GM12891 (cell line): ENCODE measurements at regions not wholly inside any gene's neighbourhood (a gene's known extent, or its start where the extent isn't known, plus 50 kb on each side); places are given as distances from the start of the nearest gene placed in this dataset.

Experiments
- DNase-seq: peaks from one replicate; pipeline ENCODE4 v3.0.0; 2011; ENCODE audit warnings: low spot score; ENCODE audit not compliant: insufficient read length
- FAIRE-seq: peaks from 2 replicates; lab custom pipeline; 2011; peaks lifted over from hg19 to GRCh38; lab: Jason Lieb, UNC
- PAX5 ChIP-seq: IDR thresholded peaks from 2 replicates; pipeline ENCODE4 v1.6.1; 2011; ENCODE audit warnings: low read length, moderate library complexity, mild to moderate bottlenecking; ENCODE audit not compliant: insufficient read depth, severe bottlenecking
- POLR2A ChIP-seq: IDR thresholded peaks from 2 replicates; pipeline ENCODE4 v1.6.1; 2011; ENCODE audit warnings: low read depth, low read length, control low read depth
- POLR2AphosphoS5 ChIP-seq: IDR thresholded peaks from 2 replicates; pipeline ENCODE4 v1.6.1; 2011; ENCODE audit warnings: low read depth, low read length, control low read depth
- POU2F2 ChIP-seq: IDR thresholded peaks from 2 replicates; pipeline ENCODE4 v1.6.1; 2011; ENCODE audit warnings: low read depth, mild to moderate bottlenecking, control low read depth, low read length, moderate library complexity
- SPI1 ChIP-seq: IDR thresholded peaks from 2 replicates; pipeline ENCODE4 v1.6.1; 2011; ENCODE audit warnings: low read depth, low read length, control low read depth
- TAF1 ChIP-seq: IDR thresholded peaks from 2 replicates; pipeline ENCODE4 v1.6.1; 2011; ENCODE audit warnings: low read depth, low read length, control low read depth

GRCh38 chr5:124093658-124094057 is 581.7 kb downstream of the CSNK1G3 start:
- no peak for TF ChIP-seq POLR2AphosphoS5
- TF ChIP-seq PAX5 = no peak
- TF ChIP-seq SPI1 = no peak
- TF ChIP-seq POLR2A = no peak
- TF ChIP-seq POU2F2 = no peak
- no peak for TF ChIP-seq TAF1
- no peak for FAIRE-seq
- DNase-seq = no peak

DNA sequence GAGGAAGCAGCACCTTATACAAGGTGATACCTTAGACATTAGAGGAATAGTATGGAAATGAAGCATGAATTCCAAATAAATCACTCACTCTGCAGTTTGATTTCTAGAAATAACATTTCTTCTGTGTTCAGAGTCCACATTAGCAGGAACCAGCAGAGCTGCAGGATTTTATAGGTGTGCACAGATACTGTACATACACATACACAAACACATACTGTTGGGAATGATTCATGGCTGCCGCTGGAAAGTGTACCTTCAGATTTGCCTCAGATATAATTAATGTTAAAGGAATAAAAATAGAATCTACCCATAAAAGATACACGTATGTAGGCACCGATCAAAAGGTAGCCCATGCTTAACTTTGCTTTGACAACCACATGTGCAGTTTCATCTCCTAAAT is 578.1 kb downstream of the CSNK1G3 start:
- DNase-seq (no peak), FAIRE-seq (no peak)
- TF ChIP-seq POU2F2 (no peak), POLR2A (no peak), PAX5 (no peak), TAF1 (no peak), SPI1 (no peak), POLR2AphosphoS5 (no peak)

DNA sequence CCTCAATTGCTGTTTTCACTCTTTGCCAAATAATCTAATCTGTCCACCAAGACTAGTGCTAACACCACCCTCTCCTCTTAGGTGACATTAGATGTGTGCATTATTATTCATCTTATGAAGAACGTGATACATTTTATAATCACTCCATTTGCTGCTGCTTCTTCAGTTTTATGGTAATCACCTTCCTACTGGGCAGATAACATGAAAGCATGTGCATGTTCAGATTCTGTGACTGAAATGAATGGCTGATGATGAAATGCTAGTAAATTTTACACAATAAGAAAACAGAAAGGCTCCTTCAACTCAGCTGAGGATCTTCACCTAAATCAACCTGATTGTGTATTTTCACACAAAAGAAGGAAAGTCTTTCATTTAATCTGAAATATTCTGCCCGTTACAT is 577.6 kb downstream of the CSNK1G3 start:
- no peak for TF ChIP-seq SPI1
- TF ChIP-seq POU2F2 = no peak
- TF ChIP-seq POLR2AphosphoS5 = no peak
- TF ChIP-seq TAF1 = no peak
- TF ChIP-seq PAX5 = no peak
- TF ChIP-seq POLR2A = no peak
- no peak for DNase-seq
- FAIRE-seq = no peak

DNA sequence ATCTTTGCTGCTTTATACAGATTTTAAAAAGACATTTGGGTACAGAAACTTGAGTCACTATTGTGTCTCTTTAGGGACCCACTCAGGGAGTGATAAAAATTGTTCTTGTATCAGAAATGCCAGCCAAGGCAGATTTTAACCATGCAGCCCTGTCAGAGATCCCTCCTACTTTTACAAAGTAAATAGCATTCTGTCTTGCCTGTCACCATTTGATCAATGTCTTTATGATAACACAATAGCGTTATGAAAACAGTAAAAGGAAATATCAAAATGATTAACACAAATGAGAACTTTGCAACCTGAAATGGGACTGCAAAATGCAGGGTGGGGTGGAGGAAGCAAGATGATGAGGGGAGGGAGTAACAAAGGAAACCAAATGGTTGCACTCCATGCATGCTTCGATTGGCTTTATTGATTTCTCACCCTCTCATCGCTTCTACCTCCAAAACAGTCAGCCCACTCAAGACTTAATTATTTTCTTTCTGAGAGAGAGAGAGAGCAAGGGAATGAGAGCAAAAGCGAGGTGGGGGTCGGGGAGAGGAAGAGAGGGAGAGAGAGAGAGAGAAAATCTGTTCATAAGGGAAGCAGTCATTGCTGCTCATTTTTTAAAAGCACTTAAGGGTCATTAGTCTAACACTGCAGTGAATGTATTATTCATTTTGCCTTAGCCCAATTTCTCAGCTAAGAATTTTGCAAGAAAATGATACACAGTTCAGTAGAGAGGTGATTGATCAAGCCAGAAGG is 576.5 kb downstream of the CSNK1G3 start:
- FAIRE-seq = no peak
- TF ChIP-seq POU2F2 = no peak
- no peak for TF ChIP-seq POLR2AphosphoS5
- no peak for TF ChIP-seq POLR2A
- no peak for TF ChIP-seq PAX5
- TF ChIP-seq TAF1 = no peak
- TF ChIP-seq SPI1 = no peak
- DNase-seq = no peak

DNA sequence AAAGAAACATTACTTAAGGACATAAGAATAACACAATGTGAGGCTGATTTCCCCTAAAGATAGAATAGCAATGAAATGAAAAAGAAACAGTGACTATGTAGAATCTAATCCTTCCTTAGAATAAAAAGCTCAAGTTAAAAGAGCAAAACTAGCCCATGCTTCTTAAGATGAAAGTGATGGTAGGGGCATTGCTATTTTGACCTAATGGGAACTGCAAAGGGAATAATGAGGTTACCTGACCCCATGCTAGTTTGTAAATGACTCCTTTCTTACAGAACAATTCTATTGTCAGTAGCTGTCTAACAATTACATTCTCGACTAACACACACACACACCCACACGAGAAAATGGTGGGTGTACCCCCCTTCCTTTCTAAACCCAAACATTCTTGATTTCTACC is 575.8 kb downstream of the CSNK1G3 start:
- FAIRE-seq = no peak
- no peak for DNase-seq
- TF ChIP-seq POU2F2 = no peak
- no peak for TF ChIP-seq POLR2AphosphoS5
- TF ChIP-seq TAF1 = no peak
- TF ChIP-seq POLR2A = no peak
- no peak for TF ChIP-seq SPI1
- no peak for TF ChIP-seq PAX5

DNA sequence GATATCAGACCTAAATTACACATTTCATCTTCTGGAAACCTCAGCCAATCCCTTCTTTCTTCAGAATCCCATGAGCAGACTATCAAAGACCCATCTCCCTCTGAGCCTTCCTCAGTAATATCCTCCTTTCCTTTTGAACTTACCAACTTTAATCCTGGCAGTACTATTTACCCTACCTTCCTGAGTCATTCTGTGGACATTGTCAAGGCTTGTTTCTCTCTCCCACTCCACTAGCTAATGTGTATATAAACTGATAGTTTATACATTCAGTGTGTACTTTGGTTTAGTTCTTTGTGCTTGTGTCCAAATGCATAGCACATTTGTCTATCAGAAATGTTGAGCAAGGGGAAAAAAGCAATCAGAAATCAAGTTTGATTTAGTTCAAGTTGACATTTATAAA is 568.3 kb downstream of the CSNK1G3 start:
- FAIRE-seq (no peak), DNase-seq (no peak)
- TF ChIP-seq POLR2AphosphoS5 = no peak
- TF ChIP-seq POU2F2 = no peak

DNA sequence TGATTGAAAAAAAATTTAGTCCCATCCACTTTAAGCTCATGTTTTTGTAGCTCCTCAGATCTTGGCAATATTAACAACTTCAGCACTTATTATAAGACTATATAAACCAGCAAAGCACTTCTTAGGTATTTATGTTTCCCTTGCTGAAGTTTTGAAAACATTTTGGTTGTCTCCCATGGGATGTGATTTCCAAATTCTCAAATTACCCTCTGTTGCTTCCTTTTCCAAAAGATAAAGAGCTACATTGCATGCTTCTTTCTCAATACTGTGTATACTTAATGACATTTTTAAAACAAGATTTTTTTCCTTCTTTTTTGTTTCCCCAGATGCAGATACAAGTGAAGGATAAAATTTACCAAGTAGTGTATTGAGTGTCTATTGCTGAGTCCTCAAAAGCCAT is 567.1 kb downstream of the CSNK1G3 start:
- no peak for TF ChIP-seq TAF1
- no peak for TF ChIP-seq POLR2A
- TF ChIP-seq POU2F2 = no peak
- TF ChIP-seq POLR2AphosphoS5 = no peak
- no peak for TF ChIP-seq SPI1
- no peak for TF ChIP-seq PAX5
- DNase-seq = no peak

DNA sequence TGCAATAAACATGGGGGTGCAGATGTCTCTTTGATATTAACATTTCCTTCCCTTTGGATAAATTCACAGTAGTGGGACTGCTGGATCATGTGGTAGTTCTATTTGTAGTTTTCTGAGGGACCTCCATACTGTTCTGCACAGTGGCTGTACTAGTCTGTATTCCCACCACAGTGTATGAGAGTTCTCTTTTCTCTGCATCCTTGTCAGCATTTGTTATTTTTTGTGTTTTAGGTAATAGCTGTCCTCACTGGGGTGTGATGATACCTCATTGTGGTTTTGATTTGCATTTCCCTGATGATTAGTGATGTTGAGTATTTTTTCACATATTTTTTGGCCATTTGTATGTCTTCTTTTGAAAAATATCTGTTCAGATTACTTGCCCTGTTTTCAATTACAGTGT is 562.5 kb downstream of the CSNK1G3 start:
- TF ChIP-seq SPI1 (no peak), POLR2A (no peak), POU2F2 (no peak)
- no peak for FAIRE-seq
- no peak for DNase-seq

More for the DNA sequence above, 567.1 kb downstream of the CSNK1G3 start:
- FAIRE-seq = no peak

- no peak for FAIRE-seq
- TF ChIP-seq TAF1 (no peak), POU2F2 (no peak), POLR2A (no peak), SPI1 (no peak), PAX5 (no peak), POLR2AphosphoS5 (no peak)
- DNase-seq = no peak
These were observed 560.6 kb downstream of the CSNK1G3 start for GRCh38 chr5:124072570-124072969.

DNA sequence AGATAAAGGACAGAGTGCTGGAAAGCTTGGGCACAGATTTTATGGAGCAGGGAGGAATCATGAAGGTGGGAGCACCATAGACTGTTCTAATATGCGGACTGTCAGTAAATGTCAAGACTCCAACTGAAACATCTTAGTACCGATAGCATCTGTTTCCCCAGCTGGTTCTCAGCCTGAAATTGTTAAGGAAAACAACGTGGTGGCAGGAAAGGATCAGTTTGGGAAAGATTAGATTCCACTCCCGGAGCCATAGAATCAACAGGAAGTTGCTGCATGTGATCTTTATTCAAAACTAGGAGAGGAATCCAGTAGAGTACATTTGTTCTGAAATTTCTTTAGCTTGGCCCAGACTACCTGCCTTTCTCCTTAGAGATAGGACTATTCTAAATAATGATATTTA is 559.1 kb downstream of the CSNK1G3 start:
- no peak for DNase-seq
- no peak for TF ChIP-seq SPI1
- no peak for TF ChIP-seq POLR2AphosphoS5
- TF ChIP-seq POU2F2 = no peak
- no peak for TF ChIP-seq TAF1
- TF ChIP-seq POLR2A = no peak
- TF ChIP-seq PAX5 = no peak
- FAIRE-seq = no peak
